Gastroesophageal sphincter (tissue), 3 donors: ENCODE measurements at regions not wholly inside any gene's neighbourhood (a gene's known extent, or its start where the extent isn't known, plus 50 kb on each side); places are given as distances from the start of the nearest gene placed in this dataset.

ENCODE experiments used
- EP300 ChIP-seq: sonication (generic); formaldehyde crosslinking; IDR thresholded peaks from one replicate; pipeline ENCODE4 v1.6.1; 2017; ENCODE audit warnings: antibody characterized with exemption, mild to moderate bottlenecking
- TF ChIP-seq, protein P1 (sequence below), 4 experiments: fragments of 200-600 bp in 2 of 4; fragments of 450-650 bp in 2 of 4; sonication (generic) in 1 of 4; IDR thresholded peaks; one replicate each; pipeline ENCODE4 v1.5.1; 2017 to 2019; ENCODE audit warnings: antibody characterized with exemption in 4 of 4, mild to moderate bottlenecking in 2 of 4, moderate library complexity in 2 of 4

- TF ChIP-seq, protein P1, sequence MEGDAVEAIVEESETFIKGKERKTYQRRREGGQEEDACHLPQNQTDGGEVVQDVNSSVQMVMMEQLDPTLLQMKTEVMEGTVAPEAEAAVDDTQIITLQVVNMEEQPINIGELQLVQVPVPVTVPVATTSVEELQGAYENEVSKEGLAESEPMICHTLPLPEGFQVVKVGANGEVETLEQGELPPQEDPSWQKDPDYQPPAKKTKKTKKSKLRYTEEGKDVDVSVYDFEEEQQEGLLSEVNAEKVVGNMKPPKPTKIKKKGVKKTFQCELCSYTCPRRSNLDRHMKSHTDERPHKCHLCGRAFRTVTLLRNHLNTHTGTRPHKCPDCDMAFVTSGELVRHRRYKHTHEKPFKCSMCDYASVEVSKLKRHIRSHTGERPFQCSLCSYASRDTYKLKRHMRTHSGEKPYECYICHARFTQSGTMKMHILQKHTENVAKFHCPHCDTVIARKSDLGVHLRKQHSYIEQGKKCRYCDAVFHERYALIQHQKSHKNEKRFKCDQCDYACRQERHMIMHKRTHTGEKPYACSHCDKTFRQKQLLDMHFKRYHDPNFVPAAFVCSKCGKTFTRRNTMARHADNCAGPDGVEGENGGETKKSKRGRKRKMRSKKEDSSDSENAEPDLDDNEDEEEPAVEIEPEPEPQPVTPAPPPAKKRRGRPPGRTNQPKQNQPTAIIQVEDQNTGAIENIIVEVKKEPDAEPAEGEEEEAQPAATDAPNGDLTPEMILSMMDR (IDR thresholded peaks at IDR 0.05) = no peak
- TF ChIP-seq EP300 = no peak
Observed at GRCh38 chr4:177131736-177132135, 177.9 kb upstream of the NEIL3 start.
